ENCODE measurements at regions not wholly inside any gene's neighbourhood (a gene's known extent, or its start where the extent isn't known, plus 50 kb on each side); places are given as distances from the start of the nearest gene placed in this dataset.

- Histone ChIP-seq H3K27ac (ENCODE audit: extremely low read depth, low read depth, low read length) (no peak overlapping the region), H2AFZ (ENCODE audit: low read depth, low read length) (no peak overlapping the region), H3K4me1 (replicated peaks in 1 of 2; ENCODE audit: control insufficient read depth in 2 of 2, insufficient read depth in 2 of 2, low read length in 2 of 2) (no peaks in the 10 kb centered on the region), H3K4me3 (no peak overlapping the region), H3K36me3 (ENCODE audit: control insufficient read depth, insufficient read depth, low read length) (no peaks in the 10 kb centered on the region), H3K9ac (ENCODE audit: insufficient read depth in 1 of 2, low read depth in 2 of 2, low read length in 2 of 2) (no peak overlapping the region), H3K27me3 (ENCODE audit: control insufficient read depth in 2 of 2, insufficient read depth in 2 of 2, low read length in 2 of 2) (no peaks in the 10 kb centered on the region), H3K4me2 (ENCODE audit: insufficient read depth, low read length) (no peak overlapping the region), H4K20me1 (replicated peaks; ENCODE audit: control insufficient read depth, insufficient read depth, low read length) (no peaks in the 10 kb centered on the region), H3K9me3 (replicated peaks; ENCODE audit: control insufficient read depth, insufficient read depth, low read depth, low read length) (no peaks in the 10 kb centered on the region), H3K79me2 (ENCODE audit: control insufficient read depth, insufficient read depth, low read length) (no peaks in the 10 kb centered on the region), H3K9me1 (ENCODE audit: control insufficient read depth, insufficient read depth, low read length) (no peaks in the 10 kb centered on the region)
- DNase-seq (ENCODE audit: extremely low read depth in 1 of 4, low spot score in 3 of 4) (no peak), ATAC-seq (no peak), FAIRE-seq (no peak)
- intact Hi-C loops (cut with micrococcal nuclease) (no loop called here), in situ Hi-C loops (cut with MboI) (no loop called here)
- TF ChIP-seq STAT5A (IDR thresholded peaks at IDR 0.05; ENCODE audit: borderline replicate concordance, low read length), result no peak
- TF ChIP-seq PHF8 (IDR thresholded peaks at IDR 0.05; ENCODE audit: borderline replicate concordance, low read length), result no peak
- TF ChIP-seq PCBP2 (IDR thresholded peaks at IDR 0.05; ENCODE audit: low read depth, low read length, poor library complexity, severe bottlenecking), result no peak
- TF ChIP-seq KLF16 (IDR thresholded peaks at IDR 0.05), result no peak
- no peak for TF ChIP-seq ZSCAN29 (IDR thresholded peaks at IDR 0.05)
- TF ChIP-seq ZNF408 (CRISPR knock-in tag; IDR thresholded peaks at IDR 0.05; ENCODE audit: low read depth), result no peak
- no peak for TF ChIP-seq TRIM24 (IDR thresholded peaks at IDR 0.05)
- no peak for TF ChIP-seq ZNF707 (CRISPR knock-in tag; conservative IDR thresholded peaks at IDR 0.05)
- TF ChIP-seq ESRRB (CRISPR knock-in tag; IDR thresholded peaks at IDR 0.05; ENCODE audit: borderline replicate concordance), result no peak
- no peak for TF ChIP-seq CUX1 (CRISPR knock-in tag; IDR thresholded peaks at IDR 0.05)
- TF ChIP-seq HMGN3 (IDR thresholded peaks at IDR 0.05; ENCODE audit: borderline replicate concordance, extremely low read depth, insufficient read length, low read depth, low read length), result no peak
- no peak for TF ChIP-seq RBM15 (IDR thresholded peaks at IDR 0.05; ENCODE audit: insufficient read depth, low read length)
- no peak for TF ChIP-seq PRMT5 (CRISPR knock-in tag; IDR thresholded peaks at IDR 0.05)
- POLR2A ChIA-PET, result no interaction called here
- no TSS peak for BruUV-seq (replicated peaks)
- 1% methylated on average over 4 of the region's 4 CpGs for WGBS (ENCODE audit: insufficient coverage, low coverage, missing lambda C conversion rate)
- CTCF ChIA-PET (ENCODE audit: low intra/inter-chr PET ratio), result no interaction called here
Observed at GRCh38 chr2:122905431-122905830, 1119.7 kb upstream of the CNTNAP5 start.
